ENCODE measurements at regions not wholly inside any gene's neighbourhood (a gene's known extent, or its start where the extent isn't known, plus 50 kb on each side); places are given as distances from the start of the nearest gene placed in this dataset.

DNA sequence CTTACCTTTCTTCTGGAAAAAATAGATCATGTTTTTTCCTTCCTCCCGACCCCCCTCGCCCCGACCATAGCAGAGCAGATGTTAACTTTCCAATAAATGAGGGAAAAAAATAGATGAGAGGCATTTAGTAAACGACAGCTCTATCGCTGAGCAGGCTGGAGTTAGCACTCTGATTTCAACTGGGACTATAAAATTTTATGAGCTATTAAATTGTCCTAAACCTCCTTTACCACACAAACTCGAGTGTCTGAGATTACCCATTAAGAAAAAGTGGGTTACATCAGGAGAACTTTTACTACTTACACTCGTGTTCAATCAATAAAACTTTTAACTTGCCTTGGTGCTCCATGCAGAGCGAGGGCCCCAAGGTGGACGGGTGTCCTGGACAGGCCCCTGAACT is 59.8 kb upstream of the RNU6ATAC start (continued):
- TF ChIP-seq CBFA2T3 (IDR thresholded peaks at IDR 0.05) = no peak
- TF ChIP-seq SOX6 (IDR thresholded peaks at IDR 0.05) = no peak
- TF ChIP-seq GABPB1 (CRISPR knock-in tag; IDR thresholded peaks at IDR 0.05) = no peak

DNA sequence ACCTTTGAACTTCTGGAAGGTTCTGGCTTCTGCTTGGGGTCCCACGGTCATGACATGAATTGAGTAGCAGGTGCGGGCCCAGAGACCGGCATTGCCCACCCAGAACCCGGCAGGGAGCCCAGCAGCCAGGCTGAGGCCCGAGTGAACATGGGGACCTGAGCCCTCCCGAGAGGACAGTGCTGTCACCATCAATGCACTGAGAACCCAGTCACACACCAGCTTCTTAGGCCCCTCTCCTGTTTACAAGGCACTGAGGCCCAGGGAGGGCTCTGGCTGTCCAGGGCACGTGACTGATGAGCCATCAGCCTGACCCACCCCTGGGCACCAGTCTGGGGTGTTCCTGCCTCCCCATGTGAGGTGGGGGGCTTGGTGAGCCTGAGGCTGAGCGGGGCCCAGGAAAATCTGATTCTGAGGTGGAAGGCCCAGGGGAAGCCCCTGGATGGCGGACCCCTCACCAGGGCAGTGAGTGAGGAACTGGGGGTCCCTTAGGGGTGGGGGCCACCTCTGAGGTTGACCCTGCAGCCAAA is 60.3 kb upstream of the RNU6ATAC start:
- Histone ChIP-seq H3K4me2 (ENCODE audit: insufficient read depth, low read length) (no peak overlapping the region), H3K9ac (ENCODE audit: insufficient read depth in 1 of 2, low read depth in 2 of 2, low read length in 2 of 2) (no peak overlapping the region), H3K79me2 (ENCODE audit: control insufficient read depth, insufficient read depth, low read length) (no peaks in the 10 kb centered on the region), H3K27me3 (ENCODE audit: control insufficient read depth in 2 of 2, insufficient read depth in 2 of 2, low read length in 2 of 2) (peaks cover 40 to 86% of the 10 kb centered on the region in 2 experiments), H3K4me3 (no peak overlapping the region), H3K36me3 (ENCODE audit: control insufficient read depth, insufficient read depth, low read length) (no peaks in the 10 kb centered on the region), H3K9me3 (replicated peaks; ENCODE audit: control insufficient read depth, insufficient read depth, low read depth, low read length) (no peaks in the 10 kb centered on the region), H3K4me1 (replicated peaks in 1 of 2; ENCODE audit: control insufficient read depth in 2 of 2, insufficient read depth in 2 of 2, low read length in 2 of 2) (peaks cover 0 to 12% of the 10 kb centered on the region in 2 experiments; a peak in 1 of 5 replicates), H3K9me1 (ENCODE audit: control insufficient read depth, insufficient read depth, low read length) (no peaks in the 10 kb centered on the region), H2AFZ (ENCODE audit: low read depth, low read length) (no peak overlapping the region), H3K27ac (ENCODE audit: extremely low read depth, low read depth, low read length) (no peak overlapping the region), H4K20me1 (replicated peaks; ENCODE audit: control insufficient read depth, insufficient read depth, low read length) (peaks cover 5% of the 10 kb centered on the region; the same call in 1 of the 2 replicates)
- no peak for TF ChIP-seq BMI1 (IDR thresholded peaks at IDR 0.05; ENCODE audit: low read length)
- no TSS peak for BruUV-seq (replicated peaks)
- DNase-seq (ENCODE audit: extremely low read depth in 1 of 4, low spot score in 3 of 4) = no peak
- ChIA-PET CTCF (ENCODE audit: low intra/inter-chr PET ratio) (no interaction called here), POLR2A (no interaction called here)
- FAIRE-seq = no peak
- in situ Hi-C loops (cut with MboI) = no loop called here
- WGBS (ENCODE audit: insufficient coverage, low coverage, missing lambda C conversion rate) = 3% methylated on average over 9 of the region's 9 CpGs
- intact Hi-C loops (cut with micrococcal nuclease) = no loop called here
- ATAC-seq = no peak

DNA sequence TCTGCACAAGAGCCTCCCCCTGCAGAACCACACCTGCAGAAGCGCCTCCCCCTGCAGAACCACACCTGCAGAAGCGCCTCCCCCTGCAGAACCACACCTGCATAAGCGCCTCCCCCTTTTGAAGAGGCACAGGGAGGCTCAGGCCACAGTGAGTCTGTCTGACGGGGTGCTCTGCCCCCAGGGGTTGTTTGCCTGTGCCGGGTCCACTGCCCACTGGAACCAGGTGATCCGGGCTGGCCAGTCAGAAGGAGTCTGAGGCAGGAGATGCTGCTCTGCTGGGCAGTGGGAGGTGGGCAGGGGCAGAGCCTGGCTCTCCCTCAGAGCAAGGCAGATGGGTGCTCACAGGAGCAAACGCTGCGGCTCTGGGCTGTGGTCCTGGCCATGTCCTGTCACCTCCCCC is 60.8 kb upstream of the RNU6ATAC start:
- ChIA-PET POLR2A (no interaction called here), CTCF (ENCODE audit: low intra/inter-chr PET ratio) (no interaction called here)
- in situ Hi-C loops (cut with MboI) = no loop called here
- peaks cover 41 to 86% of the 10 kb centered on the region in 2 experiments for H3K27me3 ChIP-seq (ENCODE audit: control insufficient read depth in 2 of 2, insufficient read depth in 2 of 2, low read length in 2 of 2)
- no peak overlapping the region for H3K27ac ChIP-seq (ENCODE audit: extremely low read depth, low read depth, low read length)
- no peaks in the 10 kb centered on the region for H3K9me1 ChIP-seq (ENCODE audit: control insufficient read depth, insufficient read depth, low read length)
- 0% methylated on average over 5 of the region's 8 CpGs for whole genome bisulfite sequencing (ENCODE audit: insufficient coverage, low coverage, missing lambda C conversion rate)
- H3K9me3 ChIP-seq (replicated peaks; ENCODE audit: control insufficient read depth, insufficient read depth, low read depth, low read length) = no peaks in the 10 kb centered on the region
- intact Hi-C loops (cut with micrococcal nuclease) = no loop called here
- no peaks in the 10 kb centered on the region for H3K79me2 ChIP-seq (ENCODE audit: control insufficient read depth, insufficient read depth, low read length)
- no peaks in the 10 kb centered on the region for H3K36me3 ChIP-seq (ENCODE audit: control insufficient read depth, insufficient read depth, low read length)
- no peak for DNase-seq (ENCODE audit: extremely low read depth in 1 of 4, low spot score in 3 of 4)
- H3K4me2 ChIP-seq (ENCODE audit: insufficient read depth, low read length) = no peak overlapping the region
- peaks cover 5% of the 10 kb centered on the region; the same call in 1 of the 2 replicates for H4K20me1 ChIP-seq (replicated peaks; ENCODE audit: control insufficient read depth, insufficient read depth, low read length)
- FAIRE-seq = no peak
- H3K4me1 ChIP-seq (replicated peaks in 1 of 2; ENCODE audit: control insufficient read depth in 2 of 2, insufficient read depth in 2 of 2, low read length in 2 of 2) = peaks cover 0 to 14% of the 10 kb centered on the region in 2 experiments; a peak in 1 of 5 replicates
- H3K4me3 ChIP-seq = no peak overlapping the region
- BruUV-seq (replicated peaks) = no TSS peak
- no peak overlapping the region for H2AFZ ChIP-seq (ENCODE audit: low read depth, low read length)
- no peak overlapping the region for H3K9ac ChIP-seq (ENCODE audit: insufficient read depth in 1 of 2, low read depth in 2 of 2, low read length in 2 of 2)
- no peak for ATAC-seq
- TF ChIP-seq, protein P1, sequence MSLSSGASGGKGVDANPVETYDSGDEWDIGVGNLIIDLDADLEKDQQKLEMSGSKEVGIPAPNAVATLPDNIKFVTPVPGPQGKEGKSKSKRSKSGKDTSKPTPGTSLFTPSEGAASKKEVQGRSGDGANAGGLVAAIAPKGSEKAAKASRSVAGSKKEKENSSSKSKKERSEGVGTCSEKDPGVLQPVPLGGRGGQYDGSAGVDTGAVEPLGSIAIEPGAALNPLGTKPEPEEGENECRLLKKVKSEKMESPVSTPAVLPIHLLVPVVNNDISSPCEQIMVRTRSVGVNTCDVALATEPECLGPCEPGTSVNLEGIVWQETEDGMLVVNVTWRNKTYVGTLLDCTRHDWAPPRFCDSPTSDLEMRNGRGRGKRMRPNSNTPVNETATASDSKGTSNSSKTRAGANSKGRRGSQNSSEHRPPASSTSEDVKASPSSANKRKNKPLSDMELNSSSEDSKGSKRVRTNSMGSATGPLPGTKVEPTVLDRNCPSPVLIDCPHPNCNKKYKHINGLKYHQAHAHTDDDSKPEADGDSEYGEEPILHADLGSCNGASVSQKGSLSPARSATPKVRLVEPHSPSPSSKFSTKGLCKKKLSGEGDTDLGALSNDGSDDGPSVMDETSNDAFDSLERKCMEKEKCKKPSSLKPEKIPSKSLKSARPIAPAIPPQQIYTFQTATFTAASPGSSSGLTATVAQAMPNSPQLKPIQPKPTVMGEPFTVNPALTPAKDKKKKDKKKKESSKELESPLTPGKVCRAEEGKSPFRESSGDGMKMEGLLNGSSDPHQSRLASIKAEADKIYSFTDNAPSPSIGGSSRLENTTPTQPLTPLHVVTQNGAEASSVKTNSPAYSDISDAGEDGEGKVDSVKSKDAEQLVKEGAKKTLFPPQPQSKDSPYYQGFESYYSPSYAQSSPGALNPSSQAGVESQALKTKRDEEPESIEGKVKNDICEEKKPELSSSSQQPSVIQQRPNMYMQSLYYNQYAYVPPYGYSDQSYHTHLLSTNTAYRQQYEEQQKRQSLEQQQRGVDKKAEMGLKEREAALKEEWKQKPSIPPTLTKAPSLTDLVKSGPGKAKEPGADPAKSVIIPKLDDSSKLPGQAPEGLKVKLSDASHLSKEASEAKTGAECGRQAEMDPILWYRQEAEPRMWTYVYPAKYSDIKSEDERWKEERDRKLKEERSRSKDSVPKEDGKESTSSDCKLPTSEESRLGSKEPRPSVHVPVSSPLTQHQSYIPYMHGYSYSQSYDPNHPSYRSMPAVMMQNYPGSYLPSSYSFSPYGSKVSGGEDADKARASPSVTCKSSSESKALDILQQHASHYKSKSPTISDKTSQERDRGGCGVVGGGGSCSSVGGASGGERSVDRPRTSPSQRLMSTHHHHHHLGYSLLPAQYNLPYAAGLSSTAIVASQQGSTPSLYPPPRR (CRISPR knock-in tag; IDR thresholded peaks at IDR 0.05; ENCODE audit: borderline replicate concordance) = no peak
- TF ChIP-seq, protein P2, sequence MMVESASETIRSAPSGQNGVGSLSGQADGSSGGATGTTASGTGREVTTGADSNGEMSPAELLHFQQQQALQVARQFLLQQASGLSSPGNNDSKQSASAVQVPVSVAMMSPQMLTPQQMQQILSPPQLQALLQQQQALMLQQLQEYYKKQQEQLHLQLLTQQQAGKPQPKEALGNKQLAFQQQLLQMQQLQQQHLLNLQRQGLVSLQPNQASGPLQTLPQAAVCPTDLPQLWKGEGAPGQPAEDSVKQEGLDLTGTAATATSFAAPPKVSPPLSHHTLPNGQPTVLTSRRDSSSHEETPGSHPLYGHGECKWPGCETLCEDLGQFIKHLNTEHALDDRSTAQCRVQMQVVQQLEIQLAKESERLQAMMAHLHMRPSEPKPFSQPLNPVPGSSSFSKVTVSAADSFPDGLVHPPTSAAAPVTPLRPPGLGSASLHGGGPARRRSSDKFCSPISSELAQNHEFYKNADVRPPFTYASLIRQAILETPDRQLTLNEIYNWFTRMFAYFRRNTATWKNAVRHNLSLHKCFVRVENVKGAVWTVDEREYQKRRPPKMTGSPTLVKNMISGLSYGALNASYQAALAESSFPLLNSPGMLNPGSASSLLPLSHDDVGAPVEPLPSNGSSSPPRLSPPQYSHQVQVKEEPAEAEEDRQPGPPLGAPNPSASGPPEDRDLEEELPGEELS (CRISPR knock-in tag; IDR thresholded peaks at IDR 0.05; ENCODE audit: borderline replicate concordance) = no peak
- TF ChIP-seq HNRNPUL1 (IDR thresholded peaks at IDR 0.05; ENCODE audit: low read length) (no peak), HDAC1 (IDR thresholded peaks at IDR 0.05) (no peak), GTF2A2 (tag; IDR thresholded peaks at IDR 0.05) (no peak)
